ENCODE measurements at regions not wholly inside any gene's neighbourhood (a gene's known extent, or its start where the extent isn't known, plus 50 kb on each side); places are given as distances from the start of the nearest gene placed in this dataset.

- Histone ChIP-seq H3K4me2 (ENCODE audit: insufficient read depth, low read length, poor library complexity, severe bottlenecking) (no peak overlapping the region), H4K91ac (ENCODE audit: low read depth, low read length, poor library complexity) (no peak overlapping the region), H3K27me3 (ENCODE audit: control insufficient read depth in 3 of 3, insufficient read depth in 3 of 3, low read depth in 1 of 3, low read length in 3 of 3) (no peaks in the 10 kb centered on the region), H3K14ac (ENCODE audit: low read length) (no peak overlapping the region), H3K23ac (ENCODE audit: low read depth, low read length, poor library complexity) (no peak overlapping the region), H3K4ac (ENCODE audit: low read length) (no peak overlapping the region), H2AFZ (ENCODE audit: low read length) (no peak overlapping the region), H2BK15ac (ENCODE audit: low read length) (no peak overlapping the region), H3K18ac (ENCODE audit: low read length) (no peak overlapping the region), H2BK5ac (ENCODE audit: low read length) (no peak overlapping the region), H3K9me3 (replicated peaks in 1 of 2; ENCODE audit: control insufficient read depth in 2 of 2, insufficient read depth in 1 of 2, low read depth in 1 of 2, low read length in 2 of 2) (no peaks in the 10 kb centered on the region), H2BK120ac (ENCODE audit: low read depth, low read length) (no peak overlapping the region), H3K4me3 (ENCODE audit: low read length in 2 of 2) (no peak overlapping the region), H3K9ac (ENCODE audit: low read depth, low read length, poor library complexity) (no peak overlapping the region), H3K36me3 (replicated peaks in 1 of 2; ENCODE audit: control insufficient read depth in 2 of 2, insufficient read depth in 2 of 2, low read length in 2 of 2) (no peaks in the 10 kb centered on the region), H3K79me1 (ENCODE audit: low read depth, low read length) (no peaks in the 10 kb centered on the region), H3K4me1 (ENCODE audit: control insufficient read depth in 2 of 2, insufficient read depth in 1 of 2, low read depth in 1 of 2, low read length in 2 of 2) (no peaks in the 10 kb centered on the region), H4K8ac (ENCODE audit: low read depth, low read length) (no peak overlapping the region), H2AK5ac (ENCODE audit: low read depth, low read length) (no peak overlapping the region), H3K27ac (replicated peaks; ENCODE audit: low read length) (no peak overlapping the region), H2BK12ac (ENCODE audit: low read length) (no peak overlapping the region)
- no peak for DNase-seq (ENCODE audit: low spot score)
- no CpG with 5 or more reads among the region's 5 CpGs for WGBS, 2 donors (ENCODE audit: extremely low coverage in 2 of 2, insufficient read length in 2 of 2, insufficient replicate concordance in 1 of 2)
These were observed 149.2 kb downstream of the ACTL8 start for GRCh38 chr1:17904290-17904689.

GRCh38 chr1:17907999-17908398 lies 152.9 kb downstream of the ACTL8 start:
- H3K36me3 ChIP-seq (replicated peaks in 1 of 2; ENCODE audit: control insufficient read depth in 2 of 2, insufficient read depth in 2 of 2, low read length in 2 of 2): no peaks in the 10 kb centered on the region
- H3K4me3 ChIP-seq (ENCODE audit: low read length in 2 of 2): no peak overlapping the region
- H2BK12ac ChIP-seq (ENCODE audit: low read length): no peak overlapping the region
- H3K14ac ChIP-seq (ENCODE audit: low read length): no peak overlapping the region
- H2BK15ac ChIP-seq (ENCODE audit: low read length): no peak overlapping the region
- no peak overlapping the region for H2BK5ac ChIP-seq (ENCODE audit: low read length)
- no peak overlapping the region for H3K23ac ChIP-seq (ENCODE audit: low read depth, low read length, poor library complexity)
- no peak overlapping the region for H2AFZ ChIP-seq (ENCODE audit: low read length)
- H3K9me3 ChIP-seq (replicated peaks in 1 of 2; ENCODE audit: control insufficient read depth in 2 of 2, insufficient read depth in 1 of 2, low read depth in 1 of 2, low read length in 2 of 2): no peaks in the 10 kb centered on the region
- no peak overlapping the region for H4K91ac ChIP-seq (ENCODE audit: low read depth, low read length, poor library complexity)
- no peak overlapping the region for H3K4ac ChIP-seq (ENCODE audit: low read length)
- no peaks in the 10 kb centered on the region for H3K79me1 ChIP-seq (ENCODE audit: low read depth, low read length)
- no peak for DNase-seq (ENCODE audit: low spot score)
- H2AK5ac ChIP-seq (ENCODE audit: low read depth, low read length): no peak overlapping the region
- no peak overlapping the region for H4K8ac ChIP-seq (ENCODE audit: low read depth, low read length)
- WGBS, 2 donors (ENCODE audit: extremely low coverage in 2 of 2, insufficient read length in 2 of 2, insufficient replicate concordance in 1 of 2): no CpG with 5 or more reads among the region's 3 CpGs
- H3K9ac ChIP-seq (ENCODE audit: low read depth, low read length, poor library complexity): no peak overlapping the region
- H3K4me2 ChIP-seq (ENCODE audit: insufficient read depth, low read length, poor library complexity, severe bottlenecking): no peak overlapping the region
- H3K4me1 ChIP-seq (ENCODE audit: control insufficient read depth in 2 of 2, insufficient read depth in 1 of 2, low read depth in 1 of 2, low read length in 2 of 2): no peaks in the 10 kb centered on the region
- H3K27ac ChIP-seq (replicated peaks; ENCODE audit: low read length): no peak overlapping the region
- H2BK120ac ChIP-seq (ENCODE audit: low read depth, low read length): no peak overlapping the region
- H3K18ac ChIP-seq (ENCODE audit: low read length): no peak overlapping the region
- H3K27me3 ChIP-seq (ENCODE audit: control insufficient read depth in 3 of 3, insufficient read depth in 3 of 3, low read depth in 1 of 3, low read length in 3 of 3): peaks cover 0 to 2% (median 0%) of the 10 kb centered on the region in 3 experiments

DNA sequence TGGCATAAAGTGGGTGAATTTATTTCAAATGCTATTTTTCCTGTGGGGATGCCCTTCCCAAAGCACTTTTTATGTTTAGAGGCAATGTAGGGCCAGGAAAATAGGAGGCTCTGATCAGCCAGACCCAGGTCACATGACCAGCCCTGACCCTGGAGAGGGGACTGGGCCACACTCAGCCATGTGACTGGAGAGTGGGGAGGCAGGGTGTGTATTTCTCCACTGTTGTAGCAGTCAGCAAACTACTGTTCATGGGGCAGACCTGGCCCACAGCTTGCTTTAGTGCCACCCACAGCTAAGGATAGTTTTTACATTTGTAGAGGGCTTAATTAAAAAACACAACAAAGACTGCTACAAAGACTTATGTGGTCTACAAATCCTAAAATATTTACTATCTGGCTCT lies 153.8 kb downstream of the ACTL8 start:
- H2BK15ac ChIP-seq (ENCODE audit: low read length): no peak overlapping the region
- no peak overlapping the region for H3K4me2 ChIP-seq (ENCODE audit: insufficient read depth, low read length, poor library complexity, severe bottlenecking)
- no peak overlapping the region for H2BK12ac ChIP-seq (ENCODE audit: low read length)
- no peak overlapping the region for H3K9ac ChIP-seq (ENCODE audit: low read depth, low read length, poor library complexity)
- H3K14ac ChIP-seq (ENCODE audit: low read length): no peak overlapping the region
- H3K36me3 ChIP-seq (replicated peaks in 1 of 2; ENCODE audit: control insufficient read depth in 2 of 2, insufficient read depth in 2 of 2, low read length in 2 of 2): no peaks in the 10 kb centered on the region
- H3K27ac ChIP-seq (replicated peaks; ENCODE audit: low read length): no peak overlapping the region
- no peak overlapping the region for H2BK5ac ChIP-seq (ENCODE audit: low read length)
- no peak overlapping the region for H3K4ac ChIP-seq (ENCODE audit: low read length)
- H2AK5ac ChIP-seq (ENCODE audit: low read depth, low read length): no peak overlapping the region
- no peak overlapping the region for H3K18ac ChIP-seq (ENCODE audit: low read length)
- no peak overlapping the region for H2AFZ ChIP-seq (ENCODE audit: low read length)
- H3K9me3 ChIP-seq (replicated peaks in 1 of 2; ENCODE audit: control insufficient read depth in 2 of 2, insufficient read depth in 1 of 2, low read depth in 1 of 2, low read length in 2 of 2): no peaks in the 10 kb centered on the region
- H3K79me1 ChIP-seq (ENCODE audit: low read depth, low read length): no peaks in the 10 kb centered on the region
- peaks cover 0 to 2% (median 0%) of the 10 kb centered on the region in 3 experiments for H3K27me3 ChIP-seq (ENCODE audit: control insufficient read depth in 3 of 3, insufficient read depth in 3 of 3, low read depth in 1 of 3, low read length in 3 of 3)
- no peak overlapping the region for H3K4me3 ChIP-seq (ENCODE audit: low read length in 2 of 2)
- H2BK120ac ChIP-seq (ENCODE audit: low read depth, low read length): no peak overlapping the region
- H4K8ac ChIP-seq (ENCODE audit: low read depth, low read length): no peak overlapping the region
- no peak overlapping the region for H4K91ac ChIP-seq (ENCODE audit: low read depth, low read length, poor library complexity)
- no peak overlapping the region for H3K23ac ChIP-seq (ENCODE audit: low read depth, low read length, poor library complexity)
- DNase-seq (ENCODE audit: low spot score): no peak
- no peaks in the 10 kb centered on the region for H3K4me1 ChIP-seq (ENCODE audit: control insufficient read depth in 2 of 2, insufficient read depth in 1 of 2, low read depth in 1 of 2, low read length in 2 of 2)

- no peak for DNase-seq (ENCODE audit: low spot score)
- H2BK15ac ChIP-seq (ENCODE audit: low read length): no peak overlapping the region
- H3K18ac ChIP-seq (ENCODE audit: low read length): no peak overlapping the region
- H3K27ac ChIP-seq (replicated peaks; ENCODE audit: low read length): no peak overlapping the region
- no peaks in the 10 kb centered on the region for H3K4me1 ChIP-seq (ENCODE audit: control insufficient read depth in 2 of 2, insufficient read depth in 1 of 2, low read depth in 1 of 2, low read length in 2 of 2)
- no peak overlapping the region for H3K9ac ChIP-seq (ENCODE audit: low read depth, low read length, poor library complexity)
- H3K4ac ChIP-seq (ENCODE audit: low read length): no peak overlapping the region
- WGBS, 2 donors (ENCODE audit: extremely low coverage in 2 of 2, insufficient read length in 2 of 2, insufficient replicate concordance in 1 of 2): no CpG with 5 or more reads among the region's 4 CpGs
- H3K79me1 ChIP-seq (ENCODE audit: low read depth, low read length): no peaks in the 10 kb centered on the region
- H2AFZ ChIP-seq (ENCODE audit: low read length): no peak overlapping the region
- H3K36me3 ChIP-seq (replicated peaks in 1 of 2; ENCODE audit: control insufficient read depth in 2 of 2, insufficient read depth in 2 of 2, low read length in 2 of 2): no peaks in the 10 kb centered on the region
- no peak overlapping the region for H3K4me3 ChIP-seq (ENCODE audit: low read length in 2 of 2)
- H4K8ac ChIP-seq (ENCODE audit: low read depth, low read length): no peak overlapping the region
- no peak overlapping the region for H3K4me2 ChIP-seq (ENCODE audit: insufficient read depth, low read length, poor library complexity, severe bottlenecking)
- no peak overlapping the region for H2BK5ac ChIP-seq (ENCODE audit: low read length)
- no peak overlapping the region for H2BK120ac ChIP-seq (ENCODE audit: low read depth, low read length)
- no peak overlapping the region for H3K23ac ChIP-seq (ENCODE audit: low read depth, low read length, poor library complexity)
- H2AK5ac ChIP-seq (ENCODE audit: low read depth, low read length): no peak overlapping the region
- no peak overlapping the region for H4K91ac ChIP-seq (ENCODE audit: low read depth, low read length, poor library complexity)
- H3K9me3 ChIP-seq (replicated peaks in 1 of 2; ENCODE audit: control insufficient read depth in 2 of 2, insufficient read depth in 1 of 2, low read depth in 1 of 2, low read length in 2 of 2): no peaks in the 10 kb centered on the region
- H3K27me3 ChIP-seq (ENCODE audit: control insufficient read depth in 3 of 3, insufficient read depth in 3 of 3, low read depth in 1 of 3, low read length in 3 of 3): peaks cover 0 to 2% (median 0%) of the 10 kb centered on the region in 3 experiments
- no peak overlapping the region for H2BK12ac ChIP-seq (ENCODE audit: low read length)
- no peak overlapping the region for H3K14ac ChIP-seq (ENCODE audit: low read length)
These were observed 154.5 kb downstream of the ACTL8 start for GRCh38 chr1:17909634-17910033.
